WTC11 (cell line): ENCODE measurements at regions not wholly inside any gene's neighbourhood (a gene's known extent, or its start where the extent isn't known, plus 50 kb on each side); places are given as distances from the start of the nearest gene placed in this dataset.

ENCODE experiments used
- ATAC-seq: fragments of 200-7000 bp; cut with Tn5 transposase; 2 replicates; pipeline ENCODE4 v1.10.0; 2021; ENCODE audit warnings: mild to moderate bottlenecking, moderate library complexity
- CTCF ChIA-PET: fragments of 300-600 bp; sonication (Branson Sonifier 250); formaldehyde crosslinking; loops from one replicate; lab custom pipeline; 2021; ENCODE audit warnings: antibody characterized with exemption; lab: Charles Lee
- POLR2A ChIA-PET: fragments of 350-600 bp; sonication (Branson Sonifier 250); formaldehyde crosslinking; loops from one replicate; lab custom pipeline; 2021; ENCODE audit warnings: antibody characterized with exemption; lab: Charles Lee
- DNase-seq: peaks from one replicate; pipeline ENCODE4 v3.0.0; 2021; ENCODE audit warnings: low spot score
- H3K27ac Mint-ChIP-seq: 2 replicates; pipeline ENCODE4 v1.8.0; 2021; ENCODE audit warnings: mixed read lengths
- H3K27me3 Mint-ChIP-seq: 2 replicates; pipeline ENCODE4 v1.8.0; 2021; ENCODE audit warnings: low read depth, mild to moderate bottlenecking, moderate library complexity, mixed read lengths
- H3K36me3 Mint-ChIP-seq: 2 replicates; pipeline ENCODE4 v1.8.0; 2021; ENCODE audit warnings: mixed read lengths
- H3K4me1 Mint-ChIP-seq: 2 replicates; pipeline ENCODE4 v1.8.0; 2022; ENCODE audit warnings: mixed read lengths
- H3K4me3 Mint-ChIP-seq: 2 replicates; pipeline ENCODE4 v1.8.0; 2021; ENCODE audit warnings: mild to moderate bottlenecking, moderate library complexity, mixed read lengths
- H3K9me3 Mint-ChIP-seq: 2 replicates; pipeline ENCODE4 v1.8.0; 2021; ENCODE audit warnings: mixed read lengths
- AFF4 ChIP-seq: sonication (generic); formaldehyde crosslinking; IDR thresholded peaks from 2 replicates; pipeline ENCODE4 v1.8.1; 2023; ENCODE audit warnings: mild to moderate bottlenecking, missing genetic modification reagents, borderline replicate concordance
- AR ChIP-seq: fragments of 250-450 bp; sonication (Bioruptor Pico); IDR thresholded peaks from 2 replicates; pipeline ENCODE4 v1.9.0; 2021; ENCODE audit warnings: mild to moderate bottlenecking
- ARID4B ChIP-seq: sonication (generic); formaldehyde crosslinking; IDR thresholded peaks from 2 replicates; pipeline ENCODE4 v1.8.0; 2023; ENCODE audit warnings: missing genetic modification reagents, mild to moderate bottlenecking, borderline replicate concordance
- ATF1 ChIP-seq: sonication (generic); formaldehyde crosslinking; IDR thresholded peaks from 2 replicates; pipeline ENCODE4 v1.8.1; 2023; ENCODE audit warnings: mild to moderate bottlenecking, moderate library complexity, missing genetic modification reagents
- CBFB ChIP-seq: sonication (generic); formaldehyde crosslinking; IDR thresholded peaks from 2 replicates; pipeline ENCODE4 v1.8.1; 2022; ENCODE audit warnings: mild to moderate bottlenecking, low read depth, missing genetic modification reagents
- CREB1 ChIP-seq: sonication (generic); formaldehyde crosslinking; IDR thresholded peaks from 2 replicates; pipeline ENCODE4 v1.8.0; 2023; ENCODE audit warnings: mild to moderate bottlenecking, missing genetic modification reagents
- ETV6 ChIP-seq: sonication (generic); formaldehyde crosslinking; IDR thresholded peaks from 2 replicates; pipeline ENCODE4 v1.8.1; 2022; ENCODE audit warnings: mild to moderate bottlenecking, missing genetic modification reagents
- FOXK1 ChIP-seq: sonication (generic); formaldehyde crosslinking; IDR thresholded peaks from 2 replicates; pipeline ENCODE4 v1.8.0; 2022; ENCODE audit warnings: mild to moderate bottlenecking, moderate library complexity, missing genetic modification reagents
- IRF2 ChIP-seq: sonication (generic); formaldehyde crosslinking; IDR thresholded peaks from 2 replicates; pipeline ENCODE4 v1.8.0; 2022; ENCODE audit warnings: low read depth, missing genetic modification reagents, borderline replicate concordance
- JUN ChIP-seq: sonication (generic); formaldehyde crosslinking; IDR thresholded peaks from 2 replicates; pipeline ENCODE4 v1.8.0; 2023; ENCODE audit warnings: mild to moderate bottlenecking, missing genetic modification reagents
- PRDM15 ChIP-seq: sonication (generic); formaldehyde crosslinking; IDR thresholded peaks from 2 replicates; pipeline ENCODE4 v1.8.0; 2022; ENCODE audit warnings: missing genetic modification reagents
- SMAD4 ChIP-seq: sonication (generic); formaldehyde crosslinking; IDR thresholded peaks from 2 replicates; pipeline ENCODE4 v1.8.0; 2022; ENCODE audit warnings: mild to moderate bottlenecking, missing genetic modification reagents
- SP1 ChIP-seq: sonication (generic); formaldehyde crosslinking; conservative IDR thresholded peaks from 2 replicates; pipeline ENCODE4 v1.8.1; 2022; ENCODE audit warnings: missing genetic modification reagents
- USF2 ChIP-seq: sonication (generic); formaldehyde crosslinking; IDR thresholded peaks from 2 replicates; pipeline ENCODE4 v1.8.1; 2023; ENCODE audit warnings: mild to moderate bottlenecking, missing genetic modification reagents, moderate library complexity
- ZNF532 ChIP-seq: fragments of 250-450 bp; sonication (Bioruptor Pico); IDR thresholded peaks from 2 replicates; pipeline ENCODE4 v1.9.0; 2021; ENCODE audit warnings: mild to moderate bottlenecking, borderline replicate concordance

- POLR2A ChIA-PET = no interaction called here
- no peak for TF ChIP-seq USF2 (CRISPR knock-in tag)
- no peak for TF ChIP-seq CBFB (CRISPR knock-in tag)
- no peak for TF ChIP-seq ARID4B (CRISPR knock-in tag)
- no peak for TF ChIP-seq AR (CRISPR knock-in tag)
- no peak for TF ChIP-seq IRF2 (CRISPR knock-in tag)
- no peak for TF ChIP-seq JUN (CRISPR knock-in tag)
- no peak for TF ChIP-seq ZNF532 (CRISPR knock-in tag)
- TF ChIP-seq ATF1 (CRISPR knock-in tag) = no peak
- TF ChIP-seq PRDM15 (CRISPR knock-in tag) = no peak
- no peak for TF ChIP-seq AFF4 (CRISPR knock-in tag)
- TF ChIP-seq ETV6 (CRISPR knock-in tag) = no peak
- no peak for TF ChIP-seq SMAD4 (CRISPR knock-in tag)
- TF ChIP-seq SP1 (CRISPR knock-in tag) = no peak
- no peak for TF ChIP-seq FOXK1
- no peak for TF ChIP-seq CREB1 (CRISPR knock-in tag)
These were observed 495.2 kb upstream of the LRRN3 start for GRCh38 chr7:110595694-110596093.

More at GRCh38 chr7:110595694-110596093, 495.2 kb upstream of the LRRN3 start:
- Mint-ChIP-seq H3K9me3 (peaks cover 6% of the 10 kb centered on the region), H3K36me3 (no peaks in the 10 kb centered on the region), H3K27ac (no peak overlapping the region), H3K4me3 (no peak overlapping the region), H3K27me3 (no peaks in the 10 kb centered on the region), H3K4me1 (peaks cover 20% of the 10 kb centered on the region)
- DNase-seq (no peak), ATAC-seq (peak; percentile 56)
- CTCF ChIA-PET = interaction anchor here (1.3 kb wide), 1 partner anchor 503 kb away, joined by 6 read pairs; no protein-coding TSS in a partner anchor
